Neuronal stem cell (in vitro differentiated cells): ENCODE measurements at regions not wholly inside any gene's neighbourhood (a gene's known extent, or its start where the extent isn't known, plus 50 kb on each side); places are given as distances from the start of the nearest gene placed in this dataset.

ENCODE experiments used
- DNase-seq: peaks from one replicate; pipeline ENCODE4 v3.0.0-alpha.2; 2013; ENCODE audit warnings: low spot score
- H2AFZ ChIP-seq: one replicate; pipeline ENCODE4 v1.6.1; 2013; ENCODE audit warnings: mild to moderate bottlenecking, low read length, inconsistent platforms
- H2AK5ac ChIP-seq: 2 replicates; pipeline ENCODE4 v1.6.1; 2013; ENCODE audit warnings: low read depth, mild to moderate bottlenecking, inconsistent platforms, low read length, moderate library complexity, mixed read lengths
- H2BK120ac ChIP-seq: 2 replicates; pipeline ENCODE4 v1.6.1; 2013; ENCODE audit warnings: low read depth, mild to moderate bottlenecking, inconsistent platforms, low read length, moderate library complexity, mixed read lengths
- H2BK12ac ChIP-seq: one replicate; pipeline ENCODE4 v1.6.1; 2013; ENCODE audit warnings: low read length, inconsistent platforms
- H2BK15ac ChIP-seq: 2 replicates; pipeline ENCODE4 v1.6.1; 2013; ENCODE audit warnings: mild to moderate bottlenecking, low read length, inconsistent platforms, mixed read lengths
- H2BK5ac ChIP-seq: one replicate; pipeline ENCODE4 v1.6.1; 2013; ENCODE audit warnings: inconsistent platforms, mild to moderate bottlenecking, low read length, moderate library complexity
- H3K14ac ChIP-seq: one replicate; pipeline ENCODE4 v1.6.1; 2013; ENCODE audit warnings: low read length, inconsistent platforms
- H3K18ac ChIP-seq: 2 replicates; pipeline ENCODE4 v1.6.1; 2013; ENCODE audit warnings: low read length, inconsistent platforms
- H3K23ac ChIP-seq: 2 replicates; pipeline ENCODE4 v1.6.1; 2013; ENCODE audit warnings: low read depth, mild to moderate bottlenecking, mixed read lengths, low read length, inconsistent platforms; ENCODE audit not compliant: poor library complexity
- H3K27ac ChIP-seq: replicated peaks from 3 replicates; pipeline ENCODE4 v1.5.1; 2013; ENCODE audit warnings: low read length, inconsistent platforms
- H3K27me3 ChIP-seq, 3 experiments: 2 replicates each; pipeline ENCODE4 v1.6.1; 2013; ENCODE audit warnings: low read length in 3 of 3, mild to moderate bottlenecking in 2 of 3, inconsistent platforms in 1 of 3, low read depth in 1 of 3, mixed read lengths in 1 of 3, moderate library complexity in 1 of 3; ENCODE audit not compliant: control insufficient read depth in 3 of 3, insufficient read depth in 3 of 3
- H3K36me3 ChIP-seq, 2 donors: replicated peaks in 1 of 2; 2 replicates each; pipeline ENCODE4 v1.6.1; 2013; ENCODE audit warnings: low read length in 2 of 2; ENCODE audit not compliant: control insufficient read depth in 2 of 2, insufficient read depth in 2 of 2
- H3K4ac ChIP-seq: 2 replicates; pipeline ENCODE4 v1.6.1; 2013; ENCODE audit warnings: inconsistent platforms, mild to moderate bottlenecking, low read length, moderate library complexity
- H3K4me1 ChIP-seq, 2 donors: 1 replicate in 1 of 2; 2 replicates in 1 of 2; pipeline ENCODE4 v1.6.1; 2013; ENCODE audit warnings: low read length in 2 of 2, low read depth in 1 of 2; ENCODE audit not compliant: control insufficient read depth in 2 of 2, insufficient read depth in 1 of 2
- H3K4me2 ChIP-seq: one replicate; pipeline ENCODE4 v1.6.1; 2013; ENCODE audit warnings: mild to moderate bottlenecking, low read length, inconsistent platforms; ENCODE audit not compliant: insufficient read depth, poor library complexity, severe bottlenecking
- H3K4me3 ChIP-seq, 2 donors: 2 replicates each; pipeline ENCODE4 v1.5.1; 2013; ENCODE audit warnings: low read length in 2 of 2, mild to moderate bottlenecking in 2 of 2, inconsistent platforms in 1 of 2, moderate library complexity in 1 of 2
- H3K79me1 ChIP-seq: one replicate; pipeline ENCODE4 v1.6.1; 2013; ENCODE audit warnings: low read depth, mild to moderate bottlenecking, inconsistent platforms, low read length, moderate library complexity
- H3K9ac ChIP-seq: one replicate; pipeline ENCODE4 v1.6.1; 2013; ENCODE audit warnings: mild to moderate bottlenecking, low read depth, low read length, inconsistent platforms; ENCODE audit not compliant: poor library complexity
- H3K9me3 ChIP-seq, 2 donors: replicated peaks in 1 of 2; 2 replicates each; pipeline versions ENCODE3 to v1.6.1; 2013; ENCODE audit warnings: low read length in 2 of 2, mild to moderate bottlenecking in 2 of 2, inconsistent platforms in 1 of 2, low read depth in 1 of 2, mixed read lengths in 1 of 2, moderate library complexity in 1 of 2; ENCODE audit not compliant: control insufficient read depth in 2 of 2, insufficient read depth in 1 of 2
- H4K8ac ChIP-seq: one replicate; pipeline ENCODE4 v1.6.1; 2013; ENCODE audit warnings: low read depth, mild to moderate bottlenecking, inconsistent platforms, low read length, moderate library complexity
- H4K91ac ChIP-seq: one replicate; pipeline ENCODE4 v1.6.1; 2013; ENCODE audit warnings: low read length, low read depth, mild to moderate bottlenecking, inconsistent platforms; ENCODE audit not compliant: poor library complexity
- WGBS, 2 donors: extraction: QIAGEN DNeasy Blood & Tissue Kit; methylation state at CpG; one replicate each; pipeline ENCODE4 v1.1.7; 2013; ENCODE audit warnings: missing lambda C conversion rate in 2 of 2, mixed read lengths in 1 of 2; ENCODE audit not compliant: insufficient read length in 2 of 2, insufficient replicate concordance in 1 of 2; ENCODE audit errors: extremely low coverage in 2 of 2; 5-methylcytosine and 5-hydroxymethylcytosine counted together

GRCh38 chr4:28256295-28256694 lies 1395.7 kb downstream of the STIM2 start:
- Histone ChIP-seq H3K4me2 (no peak overlapping the region), H2AK5ac (no peak overlapping the region), H3K4ac (no peak overlapping the region), H2BK120ac (no peak overlapping the region), H4K8ac (no peak overlapping the region), H3K36me3 (no peaks in the 10 kb centered on the region), H3K14ac (no peak overlapping the region), H3K9me3 (no peaks in the 10 kb centered on the region), H3K79me1 (no peaks in the 10 kb centered on the region), H2BK15ac (no peak overlapping the region), H3K9ac (no peak overlapping the region), H2BK5ac (no peak overlapping the region), H3K4me3 (no peak overlapping the region), H3K18ac (no peak overlapping the region), H3K4me1 (no peaks in the 10 kb centered on the region), H3K23ac (no peak overlapping the region), H2BK12ac (no peak overlapping the region), H4K91ac (no peak overlapping the region), H2AFZ (no peak overlapping the region), H3K27me3 (no peaks in the 10 kb centered on the region), H3K27ac (no peak overlapping the region)
- WGBS, 2 donors: no CpG with 5 or more reads among the region's 1 CpG
- no peak for DNase-seq

GRCh38 chr4:28259951-28260350 lies 1399.3 kb downstream of the STIM2 start:
- no peak overlapping the region for H4K8ac ChIP-seq
- H3K4ac ChIP-seq: no peak overlapping the region
- H3K4me2 ChIP-seq: no peak overlapping the region
- H3K27ac ChIP-seq: no peak overlapping the region
- no peak overlapping the region for H2BK15ac ChIP-seq
- no peak overlapping the region for H3K18ac ChIP-seq
- H2AFZ ChIP-seq: no peak overlapping the region
- no peak overlapping the region for H2AK5ac ChIP-seq
- H3K36me3 ChIP-seq: no peaks in the 10 kb centered on the region
- H3K14ac ChIP-seq: no peak overlapping the region
- H3K9ac ChIP-seq: no peak overlapping the region
- H3K79me1 ChIP-seq: no peaks in the 10 kb centered on the region
- H2BK5ac ChIP-seq: no peak overlapping the region
- H2BK12ac ChIP-seq: no peak overlapping the region
- no peak overlapping the region for H3K4me3 ChIP-seq
- 100% methylated on average over 1 of the region's 1 CpG; no CpG with 5 or more reads in 1 of the 2 donors for WGBS, 2 donors
- no peak for DNase-seq
- no peaks in the 10 kb centered on the region for H3K27me3 ChIP-seq
- no peaks in the 10 kb centered on the region for H3K4me1 ChIP-seq
- no peak overlapping the region for H3K23ac ChIP-seq
- H2BK120ac ChIP-seq: no peak overlapping the region
- H3K9me3 ChIP-seq: peaks cover 0 to 2% of the 10 kb centered on the region in 2 donors
- no peak overlapping the region for H4K91ac ChIP-seq

- no CpG with 5 or more reads among the region's 1 CpG for WGBS, 2 donors
- no peak overlapping the region for H2BK15ac ChIP-seq
Measured at GRCh38 chr4:28267166-28267565, 1406.5 kb downstream of the STIM2 start.

GRCh38 chr4:28269426-28269825 lies 1408.8 kb downstream of the STIM2 start:
- Histone ChIP-seq H4K91ac (no peak overlapping the region), H3K4ac (no peak overlapping the region), H2BK12ac (no peak overlapping the region), H3K9ac (no peak overlapping the region), H3K27ac (no peak overlapping the region), H2AK5ac (no peak overlapping the region), H3K4me1 (no peaks in the 10 kb centered on the region), H2BK5ac (no peak overlapping the region), H3K27me3 (no peaks in the 10 kb centered on the region), H3K36me3 (no peaks in the 10 kb centered on the region), H3K4me2 (no peak overlapping the region), H3K9me3 (no peaks in the 10 kb centered on the region), H3K79me1 (no peaks in the 10 kb centered on the region), H3K18ac (no peak overlapping the region), H3K4me3 (no peak overlapping the region), H4K8ac (no peak overlapping the region), H3K23ac (no peak overlapping the region), H2BK120ac (no peak overlapping the region), H2BK15ac (no peak overlapping the region), H2AFZ (no peak overlapping the region), H3K14ac (no peak overlapping the region)
- WGBS, 2 donors: no CpG with 5 or more reads among the region's 2 CpGs
- DNase-seq: no peak

More at GRCh38 chr4:28267166-28267565, 1406.5 kb downstream of the STIM2 start:
- Histone ChIP-seq H2BK120ac (no peak overlapping the region), H3K23ac (no peak overlapping the region), H3K79me1 (no peaks in the 10 kb centered on the region), H3K4me1 (no peaks in the 10 kb centered on the region), H3K9me3 (peaks cover 0 to 2% of the 10 kb centered on the region in 2 donors), H3K14ac (no peak overlapping the region), H4K91ac (no peak overlapping the region), H3K27me3 (no peaks in the 10 kb centered on the region), H3K4ac (no peak overlapping the region), H3K4me3 (no peak overlapping the region), H3K36me3 (no peaks in the 10 kb centered on the region), H2AFZ (no peak overlapping the region), H3K27ac (no peak overlapping the region), H2BK5ac (no peak overlapping the region), H3K4me2 (no peak overlapping the region), H2BK12ac (no peak overlapping the region), H3K9ac (no peak overlapping the region), H4K8ac (no peak overlapping the region), H3K18ac (no peak overlapping the region), H2AK5ac (no peak overlapping the region)
- DNase-seq: no peak
